GM12878 (cell line): ENCODE measurements at regions not wholly inside any gene's neighbourhood (a gene's known extent, or its start where the extent isn't known, plus 50 kb on each side); places are given as distances from the start of the nearest gene placed in this dataset.

Experiments
- ATAC-seq: fragments of 200-7000 bp; cut with Tn5 transposase; 3 replicates; pipeline ENCODE4 v1.9.1; 2020; ENCODE audit warnings: mild to moderate bottlenecking, moderate library complexity
- BruUV-seq: library from RNA; stranded (reverse); fragments of 400-500 nt; replicated peaks from 2 replicates; lab custom pipeline; 2021; lab: Mats Ljungman, UMichigan
- CTCF ChIA-PET: fragments of 300-600 bp; sonication (Branson Sonifier 250); formaldehyde crosslinking; extraction: SDS; loops from one replicate; lab custom pipeline; 2021; ENCODE audit warnings: inconsistent platforms; lab: Yijun Ruan, JAX
- POLR2A ChIA-PET: fragments of 350-600 bp; formaldehyde crosslinking; extraction: SDS; loops from one replicate; lab custom pipeline; 2021; ENCODE audit warnings: inconsistent platforms; lab: Charles Lee
- RAD21 ChIA-PET: fragments of 300-600 bp; sonication (Branson Sonifier 250); formaldehyde crosslinking; loops from one replicate; lab custom pipeline; 2023; ENCODE audit warnings: antibody characterized with exemption; ENCODE audit not compliant: unreplicated experiment; lab: Charles Lee
- SMC1A ChIA-PET: fragments of 300-600 bp; sonication (Branson Sonifier 250); formaldehyde crosslinking; loops from one replicate; lab custom pipeline; 2023; ENCODE audit not compliant: unreplicated experiment, uncharacterized antibody; lab: Charles Lee
- DNase-seq: peaks from one replicate; pipeline ENCODE4 v3.0.0-alpha.2; 2011; ENCODE audit warnings: low read depth, low spot score
- FAIRE-seq: peaks from 3 replicates; lab custom pipeline; 2011; peaks lifted over from hg19 to GRCh38; lab: Jason Lieb, UNC
- H2AFZ ChIP-seq: 2 replicates; pipeline ENCODE4 v1.6.0; 2011; ENCODE audit warnings: low read depth, low read length, control low read depth; ENCODE audit not compliant: control insufficient read depth
- H3K27ac ChIP-seq: 2 replicates; pipeline ENCODE4 v1.5.1; 2011; ENCODE audit warnings: control low read depth; ENCODE audit not compliant: control insufficient read depth, insufficient read depth
- H3K27me3 ChIP-seq, 2 experiments: replicated peaks in 1 of 2; 2 replicates each; pipeline versions ENCODE4 v1.6.0 to v1.6.1; 2011; ENCODE audit warnings: low read length in 1 of 2; ENCODE audit not compliant: control insufficient read depth in 2 of 2, insufficient read depth in 2 of 2
- H3K36me3 ChIP-seq, 2 experiments: 2 replicates each; pipeline ENCODE4 v1.5.1; 2011; ENCODE audit warnings: low read length in 1 of 2; ENCODE audit not compliant: control insufficient read depth in 2 of 2, insufficient read depth in 2 of 2
- H3K4me1 ChIP-seq: 2 replicates; pipeline ENCODE4 v1.6.1; 2011; ENCODE audit warnings: mild to moderate bottlenecking, low read length, moderate library complexity, mixed read lengths; ENCODE audit not compliant: control insufficient read depth, insufficient read depth
- H3K4me2 ChIP-seq: 2 replicates; pipeline ENCODE4 v1.6.0; 2011; ENCODE audit warnings: control low read depth; ENCODE audit not compliant: control insufficient read depth, insufficient read depth
- H3K4me3 ChIP-seq: fragments of 200-600 bp; sonication (generic); 2 replicates; pipeline ENCODE4 v1.5.1; 2016
- H3K79me2 ChIP-seq: 2 replicates; pipeline ENCODE4 v1.6.0; 2011; ENCODE audit warnings: low read length; ENCODE audit not compliant: control insufficient read depth, insufficient read depth
- H3K9ac ChIP-seq: 2 replicates; pipeline ENCODE4 v1.8.0; 2011; ENCODE audit warnings: low read length, control low read depth, mixed read lengths; ENCODE audit not compliant: control insufficient read depth, insufficient read depth
- H3K9me3 ChIP-seq: replicated peaks from 3 replicates; pipeline ENCODE4 v1.5.1; 2011; ENCODE audit warnings: mild to moderate bottlenecking, low read length; ENCODE audit not compliant: control insufficient read depth, insufficient read depth
- H4K20me1 ChIP-seq: 2 replicates; pipeline ENCODE4 v1.6.0; 2011; ENCODE audit not compliant: control insufficient read depth, insufficient read depth
- ATF3 ChIP-seq: IDR thresholded peaks from 2 replicates; pipeline ENCODE4 v1.6.1; 2011; ENCODE audit warnings: low read depth, mild to moderate bottlenecking, low read length, moderate library complexity, borderline replicate concordance; ENCODE audit errors: extremely low read depth
- BACH1 ChIP-seq: fragments of 450-650 bp; IDR thresholded peaks from 2 replicates; pipeline ENCODE4 v1.6.1; 2017; ENCODE audit warnings: mild to moderate bottlenecking, borderline replicate concordance
- CTCF ChIP-seq, 3 experiments: IDR thresholded peaks in 2 of 3; conservative IDR thresholded peaks in 1 of 3; 2 replicates each; pipeline ENCODE4 v1.5.1; 2011; ENCODE audit warnings: low read depth in 3 of 3, low read length in 3 of 3, mild to moderate bottlenecking in 3 of 3, control low read depth in 2 of 3, moderate library complexity in 2 of 3, inconsistent platforms in 1 of 3, mixed read lengths in 1 of 3; ENCODE audit not compliant: control insufficient read depth in 2 of 3, insufficient read depth in 1 of 3; ENCODE audit errors: extremely low read depth in 1 of 3
- GATAD2B ChIP-seq: fragments of 450-650 bp; conservative IDR thresholded peaks from 2 replicates; pipeline ENCODE4 v1.6.1; 2017; ENCODE audit warnings: low read depth, mild to moderate bottlenecking, moderate library complexity
- STAT1 ChIP-seq: fragments of 450-650 bp; conservative IDR thresholded peaks from 2 replicates; pipeline ENCODE4 v1.6.1; 2014; ENCODE audit warnings: antibody characterized with exemption, mild to moderate bottlenecking
- WGBS: methylation state at CpG from one replicate; pipeline ENCODE4 v1.1.6; 2016; ENCODE audit warnings: low lambda C conversion rate; ENCODE audit not compliant: insufficient replicate concordance, insufficient coverage; ENCODE audit errors: missing lambda C conversion rate; 5-methylcytosine and 5-hydroxymethylcytosine counted together
- in situ Hi-C: fragments of 300-500 bp; cut with MboI; formaldehyde crosslinking; loops from 9 replicates; pipeline ENCODE4 v1.14.3; 2018; ENCODE audit warnings: mixed read lengths
- intact Hi-C: fragments of 100-400 bp; cut with micrococcal nuclease; formaldehyde crosslinking; loops from one replicate; pipeline ENCODE4 v1.14.2; 2022; ENCODE audit not compliant: unreplicated experiment

GRCh38 chr22:27295605-27296004 lies 506.0 kb downstream of the MN1 start:
- no TSS peak for BruUV-seq
- SMC1A ChIA-PET, result no interaction called here
- POLR2A ChIA-PET, result no interaction called here

More at GRCh38 chr22:27295605-27296004, 506.0 kb downstream of the MN1 start:
- WGBS, result 6% methylated on average over 1 of the region's 1 CpG
- H3K79me2 ChIP-seq, result no peaks in the 10 kb centered on the region
- intact Hi-C loops (no loop called here), in situ Hi-C loops (no loop called here)
- TF ChIP-seq GATAD2B (no peak), STAT1 (no peak), ATF3 (no peak), BACH1 (no peak), CTCF (IDR thresholded peaks at IDR 0.05 in 2 of 3, conservative IDR thresholded peaks at IDR 0.05 in 1 of 3; ENCODE audit: control insufficient read depth in 2 of 3, extremely low read depth in 1 of 3, insufficient read depth in 1 of 3, low read depth in 3 of 3, low read length in 3 of 3) (no peak)
- CTCF ChIA-PET, result no interaction called here
- no peaks in the 10 kb centered on the region for H4K20me1 ChIP-seq
- no peak overlapping the region for H3K4me2 ChIP-seq
- RAD21 ChIA-PET, result no interaction called here
- no peak overlapping the region for H3K27ac ChIP-seq
- ATAC-seq, result no peak
- no peak overlapping the region for H3K9ac ChIP-seq
- no peaks in the 10 kb centered on the region for H3K4me1 ChIP-seq
- H2AFZ ChIP-seq, result no peak overlapping the region
- no peak for FAIRE-seq
- H3K27me3 ChIP-seq, result no peaks in the 10 kb centered on the region; a peak in 1 of 4 replicates
- no peaks in the 10 kb centered on the region for H3K9me3 ChIP-seq
- no peaks in the 10 kb centered on the region for H3K36me3 ChIP-seq
- no peak overlapping the region for H3K4me3 ChIP-seq
- no peak for DNase-seq
